Gastroesophageal sphincter (tissue), 4 donors: ENCODE measurements at regions not wholly inside any gene's neighbourhood (a gene's known extent, or its start where the extent isn't known, plus 50 kb on each side); places are given as distances from the start of the nearest gene placed in this dataset.
"Not testable (repeated sequence)": the region's sequence is repeated elsewhere in the genome, so short reads cannot be mapped to it uniquely, and the experiment has no call there.

Experiments used
- ATAC-seq: fragments of 150-250 bp; one replicate; pipeline ENCODE4 v1.9.1; 2016; ENCODE audit warnings: mild to moderate bottlenecking, moderate library complexity
- H3K27ac ChIP-seq, 4 donors: fragments of 200-600 bp; sonication (generic) in 3 of 4; 1 replicate in 3 of 4; 2 replicates in 1 of 4; pipeline ENCODE4 v1.5.1; 2016 to 2019
- H3K27me3 ChIP-seq: fragments of 200-600 bp; sonication (generic); one replicate; pipeline ENCODE4 v1.5.1; 2019
- H3K36me3 ChIP-seq, 2 donors: fragments of 200-600 bp; sonication (generic); one replicate each; pipeline ENCODE4 v1.5.1; 2019; ENCODE audit warnings: control low read depth in 1 of 2
- H3K4me1 ChIP-seq, 3 donors: fragments of 200-600 bp; sonication (generic); 1 replicate in 2 of 3; 2 replicates in 1 of 3; pipeline ENCODE4 v1.5.1; 2016 to 2019; ENCODE audit warnings: control low read depth in 2 of 3
- H3K4me3 ChIP-seq, 2 donors: fragments of 200-600 bp; sonication (generic); one replicate each; pipeline ENCODE4 v1.5.1; 2019; ENCODE audit warnings: mild to moderate bottlenecking in 1 of 2, moderate library complexity in 1 of 2
- H3K9me3 ChIP-seq, 3 donors: fragments of 200-600 bp; sonication (generic); one replicate each; pipeline ENCODE4 v1.5.1; 2017 to 2019; ENCODE audit warnings: control low read depth in 2 of 3
- EP300 ChIP-seq: sonication (generic); formaldehyde crosslinking; IDR thresholded peaks from one replicate; pipeline ENCODE4 v1.6.1; 2017; ENCODE audit warnings: antibody characterized with exemption, mild to moderate bottlenecking
- POLR2A ChIP-seq, 2 donors: fragments of 450-650 bp; IDR thresholded peaks; one replicate each; pipeline ENCODE4 v1.6.1; 2017; ENCODE audit warnings: antibody characterized with exemption in 2 of 2, mild to moderate bottlenecking in 2 of 2, moderate library complexity in 1 of 2
- POLR2AphosphoS5 ChIP-seq: sonication (generic); formaldehyde crosslinking; IDR thresholded peaks from one replicate; pipeline ENCODE4 v1.6.1; 2017; ENCODE audit warnings: antibody characterized with exemption
- WGBS, 2 donors: methylation state at CpG; one replicate each; pipeline ENCODE4 v1.1.5; 2018; ENCODE audit warnings: low coverage in 1 of 2; 5-methylcytosine and 5-hydroxymethylcytosine counted together
- TF ChIP-seq, protein P1 (sequence below), 4 experiments: fragments of 200-600 bp in 2 of 4; fragments of 450-650 bp in 2 of 4; sonication (generic) in 1 of 4; IDR thresholded peaks; one replicate each; pipeline ENCODE4 v1.5.1; 2017 to 2019; ENCODE audit warnings: antibody characterized with exemption in 4 of 4, mild to moderate bottlenecking in 2 of 4, moderate library complexity in 2 of 4

DNA sequence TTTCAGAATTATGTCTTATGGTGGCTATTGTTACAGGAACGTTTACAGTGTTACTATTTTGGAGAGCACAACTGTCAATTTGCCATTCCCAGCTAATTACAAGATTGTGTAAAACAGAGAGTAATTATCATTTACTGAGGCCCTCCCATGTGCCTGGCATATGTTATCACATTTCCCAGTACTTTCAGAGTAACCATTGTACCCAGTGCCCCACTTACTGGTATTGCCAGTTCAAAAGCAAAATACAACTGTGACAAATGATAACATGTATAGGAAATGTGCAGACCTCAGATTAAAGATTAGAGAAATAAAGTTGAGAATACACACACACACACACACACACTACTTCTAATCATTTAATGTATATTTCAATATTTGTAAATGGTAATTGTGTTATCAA is 572.5 kb downstream of the POM121L12 start:
- H3K9me3 ChIP-seq = no peaks in the 10 kb centered on the region
- ATAC-seq = no peak
- WGBS, 2 donors = 44 to 50% methylated on average over 1 of the region's 1 CpG
- H3K27me3 ChIP-seq = no peaks in the 10 kb centered on the region
- no peak overlapping the region for H3K4me3 ChIP-seq
- TF ChIP-seq, protein P1, sequence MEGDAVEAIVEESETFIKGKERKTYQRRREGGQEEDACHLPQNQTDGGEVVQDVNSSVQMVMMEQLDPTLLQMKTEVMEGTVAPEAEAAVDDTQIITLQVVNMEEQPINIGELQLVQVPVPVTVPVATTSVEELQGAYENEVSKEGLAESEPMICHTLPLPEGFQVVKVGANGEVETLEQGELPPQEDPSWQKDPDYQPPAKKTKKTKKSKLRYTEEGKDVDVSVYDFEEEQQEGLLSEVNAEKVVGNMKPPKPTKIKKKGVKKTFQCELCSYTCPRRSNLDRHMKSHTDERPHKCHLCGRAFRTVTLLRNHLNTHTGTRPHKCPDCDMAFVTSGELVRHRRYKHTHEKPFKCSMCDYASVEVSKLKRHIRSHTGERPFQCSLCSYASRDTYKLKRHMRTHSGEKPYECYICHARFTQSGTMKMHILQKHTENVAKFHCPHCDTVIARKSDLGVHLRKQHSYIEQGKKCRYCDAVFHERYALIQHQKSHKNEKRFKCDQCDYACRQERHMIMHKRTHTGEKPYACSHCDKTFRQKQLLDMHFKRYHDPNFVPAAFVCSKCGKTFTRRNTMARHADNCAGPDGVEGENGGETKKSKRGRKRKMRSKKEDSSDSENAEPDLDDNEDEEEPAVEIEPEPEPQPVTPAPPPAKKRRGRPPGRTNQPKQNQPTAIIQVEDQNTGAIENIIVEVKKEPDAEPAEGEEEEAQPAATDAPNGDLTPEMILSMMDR (IDR thresholded peaks at IDR 0.05) = no peak
- TF ChIP-seq POLR2AphosphoS5 (no peak), EP300 (no peak), POLR2A (IDR thresholded peaks at IDR 0.05) (no peak)
- H3K27ac ChIP-seq = no peak overlapping the region
- H3K4me1 ChIP-seq = no peaks in the 10 kb centered on the region
- no peaks in the 10 kb centered on the region for H3K36me3 ChIP-seq

DNA sequence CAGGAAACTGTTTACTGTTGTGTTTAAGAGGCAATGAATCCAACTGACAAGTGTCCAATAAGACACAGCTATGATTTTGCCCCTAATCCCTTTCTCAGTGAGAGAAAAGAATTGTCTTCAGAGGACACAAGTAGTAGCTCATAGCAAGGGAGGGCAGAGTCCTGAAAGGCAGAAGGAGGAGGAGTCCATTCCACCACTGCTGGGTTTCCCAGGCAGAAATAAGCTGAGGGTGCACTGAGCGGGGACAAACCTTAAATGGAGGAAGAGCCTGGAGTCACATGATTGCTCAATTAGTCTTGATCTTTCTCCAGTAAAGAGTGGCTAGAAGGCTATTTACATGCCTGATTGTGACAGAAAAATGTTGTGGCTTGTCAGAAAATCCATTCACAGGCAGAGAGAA is 573.8 kb downstream of the POM121L12 start:
- H3K4me3 ChIP-seq = no peak overlapping the region
- no peaks in the 10 kb centered on the region for H3K27me3 ChIP-seq
- TF ChIP-seq EP300 (no peak), POLR2A (IDR thresholded peaks at IDR 0.05) (no peak), POLR2AphosphoS5 (no peak)
- WGBS, 2 donors = 60 to 100% methylated on average over 1 of the region's 1 CpG
- no peaks in the 10 kb centered on the region for H3K9me3 ChIP-seq
- no peaks in the 10 kb centered on the region for H3K4me1 ChIP-seq
- H3K27ac ChIP-seq = no peak overlapping the region
- no peak for ATAC-seq
- no peaks in the 10 kb centered on the region for H3K36me3 ChIP-seq

DNA sequence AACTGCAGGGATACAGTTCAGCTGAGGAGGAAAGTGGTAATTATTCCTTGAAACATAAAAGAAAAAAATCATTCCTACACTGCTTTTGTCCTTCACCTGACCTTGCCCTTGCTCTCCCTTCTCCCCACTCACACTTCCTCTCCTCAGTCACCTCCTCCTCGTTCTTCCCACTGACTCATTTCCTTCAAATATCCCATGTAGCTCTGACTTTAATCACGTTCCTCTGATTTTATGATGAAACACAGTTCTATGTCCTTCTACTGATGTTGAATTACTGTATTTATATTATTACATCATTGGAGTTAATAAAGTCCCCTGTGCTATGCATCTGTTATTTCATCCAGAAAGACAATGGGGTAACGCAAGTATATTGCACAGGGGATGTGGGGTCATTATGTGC is 575.6 kb downstream of the POM121L12 start:
- ATAC-seq = no peak
- Histone ChIP-seq H3K4me3 (no peak overlapping the region), H3K4me1 (no peaks in the 10 kb centered on the region), H3K36me3 (no peaks in the 10 kb centered on the region), H3K9me3 (no peaks in the 10 kb centered on the region), H3K27me3 (no peaks in the 10 kb centered on the region), H3K27ac (no peak overlapping the region)
- WGBS, 2 donors = 51 to 63% methylated on average over 2 to 3 of the region's 3 CpGs
- TF ChIP-seq POLR2AphosphoS5 (no peak), EP300 (no peak), POLR2A (IDR thresholded peaks at IDR 0.05) (no peak)
- TF ChIP-seq, protein P1 (IDR thresholded peaks at IDR 0.05) = no peak

DNA sequence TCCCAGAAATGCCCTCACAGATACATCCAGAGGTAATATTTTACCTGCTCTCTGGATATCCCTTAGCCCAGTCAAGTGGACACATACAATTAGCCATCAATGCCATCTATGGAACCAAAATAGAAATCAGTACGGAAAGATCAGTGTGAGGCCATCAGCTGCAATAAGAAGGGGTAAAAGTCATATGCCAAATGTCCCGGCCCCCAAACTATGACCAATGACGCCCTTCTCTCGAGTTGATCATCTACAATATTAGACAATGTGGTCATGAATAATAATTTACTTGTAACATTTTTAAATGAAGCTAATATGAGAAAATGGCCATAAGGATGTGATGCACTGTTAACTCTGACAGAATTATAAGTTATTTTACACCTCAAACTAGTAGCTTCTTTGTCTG is 588.9 kb downstream of the POM121L12 start:
- Histone ChIP-seq H3K9me3 (no peaks in the 10 kb centered on the region), H3K4me1 (no peaks in the 10 kb centered on the region), H3K27ac (no peak overlapping the region), H3K27me3 (no peaks in the 10 kb centered on the region), H3K4me3 (no peak overlapping the region), H3K36me3 (no peaks in the 10 kb centered on the region)
- no peak for ATAC-seq
- TF ChIP-seq, protein P1 (IDR thresholded peaks at IDR 0.05) = no peak
- TF ChIP-seq POLR2AphosphoS5 = no peak
- no peak for TF ChIP-seq POLR2A (IDR thresholded peaks at IDR 0.05)
- no peak for TF ChIP-seq EP300
- 88 to 89% methylated on average over 3 to 4 of the region's 4 CpGs for WGBS, 2 donors

DNA sequence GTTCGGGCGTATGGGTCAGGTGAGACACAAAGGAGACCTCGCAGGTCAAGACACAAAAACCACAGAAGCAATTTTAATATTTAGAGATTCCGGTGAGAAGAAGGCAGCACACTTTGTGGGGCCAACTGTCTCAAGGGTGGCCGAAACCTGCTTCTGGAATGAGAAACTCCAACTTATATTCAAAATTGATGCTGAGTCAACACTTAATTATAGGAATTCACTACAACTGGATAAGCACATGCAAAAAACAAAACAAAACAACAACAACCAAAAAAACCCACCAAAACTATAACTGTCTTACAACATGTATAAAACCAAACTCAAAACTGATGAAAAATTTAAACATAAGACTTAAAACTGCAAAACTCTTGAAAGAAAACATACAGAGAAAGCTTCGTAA is 593.3 kb downstream of the POM121L12 start:
- Histone ChIP-seq H3K4me1 (no peaks in the 10 kb centered on the region), H3K27ac (no peak overlapping the region), H3K27me3 (no peaks in the 10 kb centered on the region), H3K36me3 (no peaks in the 10 kb centered on the region), H3K4me3 (no peak overlapping the region), H3K9me3 (no peaks in the 10 kb centered on the region)
- 68 to 78% methylated on average over 6 of the region's 6 CpGs for WGBS, 2 donors
- ATAC-seq = no peak
- TF ChIP-seq POLR2A (IDR thresholded peaks at IDR 0.05) (no peak), POLR2AphosphoS5 (no peak), EP300 (no peak)
- TF ChIP-seq, protein P1 (IDR thresholded peaks at IDR 0.05) = no peak

DNA sequence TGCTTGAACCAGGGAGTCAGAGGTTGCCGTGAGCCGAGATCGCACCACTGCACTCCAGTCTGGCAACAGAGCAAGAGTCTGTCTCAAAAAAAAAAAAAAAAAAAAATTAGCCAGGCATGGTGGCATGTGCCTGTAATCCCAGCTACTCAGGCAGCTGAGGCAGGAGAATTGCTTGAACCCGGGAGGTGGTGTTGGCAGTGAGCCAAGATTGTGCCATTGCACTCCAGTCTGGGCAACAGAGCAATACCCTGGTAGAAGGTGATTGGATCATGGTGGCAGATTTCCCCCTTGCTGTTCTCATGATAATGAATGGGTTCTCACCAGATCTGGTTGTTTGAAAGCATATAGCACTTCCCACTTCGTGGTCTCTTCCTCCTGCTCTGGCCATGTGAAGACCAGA is 599.8 kb downstream of the POM121L12 start:
- H3K27ac ChIP-seq, H3K4me3 ChIP-seq, H3K36me3 ChIP-seq, H3K27me3 ChIP-seq, ATAC-seq, H3K4me1 ChIP-seq: not testable (repeated sequence)
- peaks cover 0 to 18% (median 0%) of the 10 kb centered on the region in 3 donors for H3K9me3 ChIP-seq
- 67 to 69% methylated on average over 1 to 2 of the region's 5 CpGs for WGBS, 2 donors
